ENCODE measurements at regions not wholly inside any gene's neighbourhood (a gene's known extent, or its start where the extent isn't known, plus 50 kb on each side); places are given as distances from the start of the nearest gene placed in this dataset.

DNA sequence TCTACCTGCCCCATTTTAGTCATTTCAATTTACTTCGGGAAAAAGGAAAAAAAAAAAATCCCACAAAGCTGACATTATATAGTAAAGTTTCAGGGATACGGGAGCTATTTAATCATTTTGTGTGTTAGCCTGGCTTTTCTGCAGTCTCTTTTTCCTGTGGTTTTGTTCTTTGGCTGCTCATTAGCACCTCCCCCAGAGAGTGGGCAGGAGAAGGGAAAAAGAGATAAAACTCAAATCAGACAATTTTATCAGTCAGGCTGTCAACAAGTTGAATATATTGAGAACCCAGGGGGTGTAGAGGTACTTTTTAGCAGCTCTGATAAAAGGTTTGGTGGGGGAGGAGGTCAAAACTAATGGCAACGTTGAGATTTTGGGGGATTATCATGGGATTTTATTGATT lies 559.0 kb upstream of the PSMD7 start:
- no peak for DNase-seq

DNA sequence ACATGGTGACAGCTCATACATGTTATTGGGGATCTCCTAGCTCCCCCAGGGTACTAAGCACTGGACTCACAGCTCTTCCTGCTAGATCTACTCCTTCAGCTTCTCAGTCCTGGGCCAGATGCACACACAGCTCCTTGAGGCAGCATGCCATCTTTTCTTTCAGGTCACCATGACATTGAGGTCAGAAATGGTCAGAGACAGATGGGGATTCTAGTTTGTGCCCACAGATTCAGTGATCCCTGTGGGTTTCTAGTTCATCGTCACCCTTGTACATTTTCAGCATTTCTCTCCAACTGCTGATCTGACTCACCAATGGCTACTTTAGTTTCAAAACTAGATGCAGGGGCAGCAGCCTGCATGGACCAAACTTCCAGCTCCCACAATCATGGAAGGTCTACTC lies 560.7 kb upstream of the PSMD7 start:
- no peak for DNase-seq

DNA sequence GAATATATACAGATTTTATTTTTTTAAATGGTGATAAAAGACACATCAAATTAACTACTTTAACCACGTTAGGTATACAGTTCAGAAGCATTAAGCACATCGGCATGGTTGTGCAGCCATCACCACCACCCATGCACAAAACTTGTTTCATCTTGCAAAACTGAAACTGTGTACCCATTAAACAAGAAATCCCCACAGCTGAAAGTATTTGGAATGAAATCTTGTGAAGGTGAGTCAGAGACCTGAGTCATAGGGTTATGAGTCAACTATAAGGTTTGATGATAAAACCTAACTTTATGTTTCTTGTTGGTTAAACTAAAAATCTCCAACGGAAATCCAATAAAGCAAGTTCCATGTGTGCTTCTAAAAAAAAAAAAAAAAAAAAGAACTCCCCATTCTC lies 561.6 kb upstream of the PSMD7 start:
- DNase-seq = no peak

DNA sequence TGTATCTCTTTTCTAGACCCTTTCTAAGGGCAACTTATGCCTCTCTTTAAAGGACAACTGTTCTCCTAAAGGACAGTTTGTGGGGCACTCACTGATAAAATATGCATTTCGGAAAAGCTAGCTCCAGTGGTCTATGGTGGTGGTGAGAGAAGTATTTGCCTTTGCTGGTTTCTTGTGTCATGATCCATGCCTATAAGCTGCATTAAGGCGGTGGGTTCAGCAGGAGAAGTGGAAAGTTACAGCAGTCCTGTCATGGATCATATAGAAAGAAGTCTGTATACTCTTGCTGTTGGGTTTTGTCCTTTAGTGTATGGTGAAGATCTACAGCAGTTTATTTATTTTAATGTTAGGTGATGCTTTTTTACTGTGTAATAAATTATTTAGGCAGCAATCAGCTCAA lies 563.9 kb upstream of the PSMD7 start:
- no peak for DNase-seq

DNA sequence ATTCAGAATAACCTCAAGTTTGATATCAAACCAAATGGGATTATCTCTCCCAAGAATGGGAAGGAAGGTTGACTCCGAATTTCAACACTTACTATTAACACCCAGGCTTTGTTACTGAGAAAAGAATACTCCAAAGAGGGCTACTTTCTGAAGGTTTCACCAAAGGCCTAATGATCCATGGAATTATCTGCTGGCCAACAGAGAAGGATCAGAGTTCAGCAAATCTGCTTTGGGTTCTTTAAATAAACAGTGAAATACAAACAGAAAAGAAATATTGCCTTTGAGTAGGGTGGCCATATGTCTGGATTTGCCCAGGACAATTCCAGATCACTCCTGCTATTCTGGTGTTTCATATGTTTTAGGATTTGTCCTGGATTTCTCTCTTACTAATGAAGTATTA lies 564.5 kb upstream of the PSMD7 start:
- DNase-seq = no peak

DNA sequence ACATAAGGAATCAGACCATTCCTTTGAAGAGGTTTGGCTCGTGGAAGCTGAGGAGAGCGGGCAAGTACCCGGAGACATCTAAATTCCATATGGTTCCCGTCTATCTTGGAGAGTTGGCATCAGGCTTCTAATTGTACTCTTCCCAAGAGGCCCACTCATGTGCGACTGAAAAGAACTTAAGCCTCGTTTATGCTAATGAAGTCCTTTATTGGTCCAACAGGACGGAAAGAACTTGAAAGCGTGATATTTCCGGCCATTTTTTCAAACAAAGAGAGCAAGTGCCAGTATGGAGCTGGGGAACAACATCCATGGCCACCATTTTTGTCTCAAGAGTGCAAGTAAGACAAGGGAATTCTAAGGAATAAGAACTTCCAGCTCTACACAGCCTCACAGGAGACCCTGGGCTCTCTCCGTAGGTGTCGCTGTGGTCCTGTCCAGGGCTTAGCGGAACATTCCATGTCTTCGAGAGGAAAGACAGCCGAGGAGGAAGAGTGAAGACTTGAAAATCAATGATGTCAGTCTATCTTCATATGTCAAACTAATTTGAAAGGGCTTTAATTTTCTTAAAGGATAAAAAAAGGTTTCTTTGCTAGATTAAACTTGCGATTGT lies 566.0 kb upstream of the PSMD7 start:
- no peak for DNase-seq

DNA sequence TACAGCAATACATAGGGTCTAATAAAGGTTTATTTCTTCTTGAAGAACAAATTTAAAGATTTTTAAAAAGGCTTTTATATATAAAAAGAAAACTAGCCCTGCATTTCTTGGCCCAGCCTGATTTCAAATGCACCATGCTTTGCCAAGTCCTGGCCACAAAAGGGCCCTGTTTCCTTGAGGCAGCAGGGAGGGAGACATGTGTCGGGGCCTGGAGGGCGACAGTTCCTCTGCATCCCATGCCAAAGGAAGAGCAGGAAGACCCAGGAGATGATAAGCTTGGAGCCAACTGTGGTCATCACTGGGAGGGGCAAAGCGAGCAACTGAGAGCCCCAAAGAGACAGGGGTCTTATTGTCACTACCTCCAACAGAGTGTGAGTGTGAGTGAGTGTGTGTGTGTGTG lies 571.5 kb upstream of the PSMD7 start:
- no peak for DNase-seq

DNA sequence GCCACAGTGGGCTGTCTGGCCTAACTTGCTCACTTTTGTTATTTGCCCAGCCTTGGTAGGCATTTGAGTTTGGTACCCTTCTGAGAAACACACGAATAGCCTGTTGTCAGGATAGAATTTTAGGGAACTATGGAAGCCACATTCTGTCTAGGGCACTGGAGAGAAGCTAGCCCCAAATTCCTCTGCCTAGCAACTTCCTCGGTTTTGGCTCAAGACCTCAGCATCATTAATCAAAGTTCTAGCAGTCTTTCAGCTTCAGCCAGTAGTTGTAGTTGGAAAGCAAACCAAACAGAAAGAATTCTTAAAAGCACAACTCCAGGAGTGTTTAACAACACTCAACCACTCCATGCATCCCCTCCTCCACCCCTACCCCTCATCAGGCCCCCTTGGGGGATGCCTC lies 572.1 kb upstream of the PSMD7 start:
- DNase-seq = no peak

DNA sequence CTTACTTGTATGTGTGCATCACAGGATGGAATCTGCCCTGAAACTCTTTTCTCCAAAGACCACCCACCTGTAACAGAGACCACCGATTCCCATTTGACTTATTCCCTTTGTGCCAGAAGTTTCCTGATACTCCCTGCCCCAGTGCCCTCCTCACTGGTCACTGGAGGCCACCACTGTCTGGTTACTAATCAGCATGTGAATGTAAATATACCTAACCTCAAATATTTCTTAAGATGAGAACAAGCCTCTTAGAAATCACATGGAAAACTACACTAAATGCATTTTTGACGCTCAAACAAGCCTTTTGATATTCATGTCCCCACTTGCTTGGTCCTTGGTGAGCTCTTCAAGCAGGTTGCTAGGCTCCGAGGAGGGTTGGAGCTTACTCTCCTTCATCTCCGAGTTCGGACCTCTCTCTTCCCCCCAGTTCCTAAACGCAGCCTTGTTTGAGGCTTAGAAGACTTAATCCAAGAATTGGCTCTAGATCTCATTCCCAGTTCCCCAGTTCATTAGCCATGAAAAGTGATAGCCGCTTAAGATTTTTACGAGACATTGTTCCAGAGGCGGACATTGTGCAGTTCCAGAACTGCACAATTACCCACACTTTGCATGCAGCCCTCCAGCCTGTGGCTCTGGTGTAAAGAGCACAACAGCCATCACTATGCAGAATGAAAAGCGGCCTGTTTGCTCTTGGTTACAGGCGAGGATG lies 579.2 kb upstream of the PSMD7 start:
- DNase-seq = no peak

DNA sequence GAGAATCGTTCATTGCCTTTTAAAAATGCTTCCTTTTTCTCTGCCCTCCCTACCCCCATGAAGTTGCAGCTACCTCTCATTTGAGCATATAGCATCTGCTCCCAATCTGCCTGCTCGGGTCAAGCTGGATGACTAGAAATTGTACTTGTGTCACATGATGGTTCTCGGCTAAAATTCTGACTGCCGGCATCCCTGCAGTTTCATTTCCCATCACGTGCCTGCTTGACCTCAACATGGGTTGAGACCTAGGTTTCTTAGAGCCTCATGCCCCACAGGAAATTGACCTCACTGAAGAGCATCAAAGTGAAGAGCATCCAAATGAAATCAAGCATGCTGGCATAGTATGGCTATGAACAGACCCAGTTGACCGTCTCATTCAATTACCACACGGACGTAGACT lies 581.6 kb upstream of the PSMD7 start:
- no peak for DNase-seq

DNA sequence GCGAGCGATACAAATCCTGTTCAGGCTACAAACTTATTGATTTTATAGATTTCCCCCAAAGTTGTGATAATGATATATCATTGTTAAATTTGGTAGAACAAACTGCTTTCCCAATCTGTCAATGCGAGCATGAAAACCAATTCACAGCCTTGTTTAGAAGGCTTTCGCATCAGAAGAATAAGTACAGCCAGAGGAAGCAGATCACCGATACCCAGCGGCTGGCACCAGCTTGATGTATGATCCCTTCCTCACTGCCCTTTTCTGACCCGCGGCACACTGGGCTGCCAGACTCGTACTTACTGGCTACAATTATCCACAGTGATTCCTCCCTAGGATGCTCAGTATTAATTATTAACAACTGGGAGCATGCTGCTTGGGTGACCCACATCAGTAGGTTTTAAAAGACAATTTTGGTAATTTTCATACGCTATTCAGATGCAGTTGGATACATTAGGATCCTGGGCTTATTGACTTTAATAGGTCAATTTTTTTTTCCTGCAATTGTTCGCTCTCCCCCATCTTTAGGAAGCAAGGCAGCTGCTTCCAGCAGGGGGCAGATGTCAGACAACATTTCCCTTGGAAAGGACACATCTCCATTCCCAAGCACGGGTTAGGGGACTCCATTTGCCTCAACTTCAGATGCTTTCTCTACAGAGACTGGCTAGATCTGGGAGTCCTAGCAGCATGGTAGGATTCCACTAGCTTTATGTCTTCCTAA lies 582.7 kb upstream of the PSMD7 start:
- DNase-seq = peak; percentile 24

DNA sequence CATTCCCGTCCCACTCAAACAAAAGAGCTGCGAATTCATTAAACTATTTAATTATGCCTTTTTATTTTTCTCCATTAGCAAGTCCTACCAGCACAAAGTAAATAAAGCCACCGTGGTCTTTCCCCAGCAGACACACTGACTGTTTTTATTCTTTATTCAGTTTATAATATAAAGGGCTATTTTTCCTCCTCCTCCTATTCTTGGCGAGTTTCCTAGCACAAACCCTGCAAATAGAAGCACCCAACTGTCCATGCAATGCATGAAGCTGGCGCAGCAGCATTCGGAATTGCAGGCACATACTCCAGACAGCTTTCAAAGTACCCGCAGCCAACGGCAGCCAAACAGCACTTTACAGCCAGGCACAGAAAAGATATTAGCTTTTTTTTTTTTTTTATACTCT lies 583.4 kb upstream of the PSMD7 start:
- DNase-seq = no peak

DNA sequence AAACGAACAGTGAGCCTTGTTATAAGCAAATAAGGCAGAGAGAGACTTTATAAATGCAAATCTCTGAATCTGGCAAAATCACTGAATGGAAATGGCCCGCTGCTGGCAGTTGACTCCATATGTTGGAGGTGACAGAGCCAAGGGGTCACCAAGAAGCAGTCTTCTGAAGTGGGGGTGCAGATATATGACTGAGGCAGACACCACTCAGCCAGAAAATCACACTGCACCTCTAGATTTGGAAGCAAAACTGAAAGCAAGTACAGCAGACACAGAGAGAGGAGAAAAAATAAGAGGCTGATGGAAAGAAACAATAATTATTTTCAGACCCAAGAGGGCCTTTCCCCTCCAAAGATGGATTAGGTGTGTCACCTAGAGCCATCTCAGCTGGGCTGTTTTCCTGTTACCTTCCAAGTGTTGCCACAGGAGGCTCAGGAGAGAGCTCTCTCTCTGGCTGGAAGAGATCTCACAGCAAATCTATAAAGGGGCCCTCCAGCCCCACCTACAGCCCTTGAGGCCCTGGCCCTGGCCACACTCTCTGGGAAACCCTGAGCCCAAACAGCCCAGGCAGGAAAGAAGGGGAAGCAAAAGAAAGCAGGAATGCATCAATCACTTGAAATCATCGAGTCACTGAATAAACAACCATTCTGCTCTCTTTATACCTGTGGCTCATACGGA lies 585.1 kb upstream of the PSMD7 start:
- DNase-seq = no peak

DNA sequence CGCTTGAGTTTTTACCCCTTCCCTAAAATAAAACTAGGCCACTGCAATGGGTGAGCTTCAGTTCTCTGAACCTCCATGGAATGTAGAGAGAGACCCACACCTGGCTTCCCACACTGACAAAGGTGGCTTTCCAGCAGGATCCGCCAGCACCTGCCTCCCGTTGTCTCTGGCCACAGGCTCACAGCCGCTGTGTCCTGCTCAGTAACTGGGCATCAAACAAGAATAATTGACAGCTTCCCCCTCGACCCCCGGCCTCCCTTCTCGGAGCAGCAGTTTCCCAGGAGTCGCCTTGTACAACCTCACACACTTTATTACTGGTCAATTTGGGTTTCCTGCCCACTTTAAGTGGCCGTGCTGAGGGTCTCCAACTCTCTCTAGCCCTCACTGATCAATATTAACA lies 586.1 kb upstream of the PSMD7 start:
- DNase-seq = no peak

DNA sequence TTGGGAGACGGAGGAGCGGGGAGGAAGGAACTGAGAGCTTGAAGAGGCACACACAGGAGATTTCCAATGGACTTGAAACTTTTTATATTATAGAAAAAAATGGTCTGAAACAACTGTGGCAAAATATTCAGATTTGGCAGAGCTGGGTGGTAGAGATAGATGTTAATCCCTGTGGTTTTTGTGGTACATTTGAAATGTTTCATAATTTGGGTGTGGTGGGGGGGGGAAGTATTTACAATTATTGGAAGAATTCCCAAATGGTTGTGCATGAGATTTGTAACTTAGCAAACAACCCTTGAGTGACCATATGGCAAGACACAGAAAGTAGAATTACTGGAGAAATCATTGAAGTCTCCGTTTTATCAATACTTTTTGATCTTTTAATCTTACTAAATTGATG lies 588.8 kb upstream of the PSMD7 start:
- DNase-seq = no peak

DNA sequence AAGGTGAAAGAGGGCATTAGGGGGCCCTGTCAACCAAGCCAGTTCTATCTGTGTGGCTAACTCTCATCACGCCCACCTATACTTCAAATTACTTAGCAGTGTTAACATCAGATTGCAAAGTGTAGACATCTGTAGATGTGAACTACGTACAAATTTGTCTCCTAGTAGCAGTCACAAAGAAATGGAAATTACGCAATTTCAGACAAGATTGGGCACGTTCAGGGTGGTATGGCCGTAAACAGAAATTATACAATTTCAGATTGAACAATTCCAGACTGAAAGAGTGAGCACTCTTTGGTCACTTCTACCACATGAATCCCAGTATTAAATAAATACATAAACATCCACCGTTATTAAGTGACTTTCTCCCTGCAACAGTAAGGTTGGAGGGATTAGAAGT lies 592.7 kb upstream of the PSMD7 start:
- DNase-seq = no peak

DNA sequence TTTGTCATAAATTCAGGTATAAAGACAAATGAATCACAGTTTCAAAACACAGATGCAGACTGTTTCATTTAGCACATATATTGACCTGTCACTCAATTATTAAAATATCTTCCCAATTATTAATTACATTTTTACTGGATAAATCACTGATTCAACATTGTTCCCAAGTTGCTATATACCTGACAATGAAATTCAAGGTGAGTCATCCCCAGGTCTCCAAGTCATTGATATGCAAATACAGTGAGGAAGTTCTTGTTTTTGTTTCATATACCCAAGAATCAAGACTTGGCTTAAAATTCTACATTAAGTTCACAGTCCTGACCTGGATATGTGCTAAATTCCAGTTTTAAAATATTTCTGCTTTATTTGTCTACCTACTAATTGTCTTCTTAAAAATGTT lies 599.3 kb upstream of the PSMD7 start:
- no peak for DNase-seq

DNA sequence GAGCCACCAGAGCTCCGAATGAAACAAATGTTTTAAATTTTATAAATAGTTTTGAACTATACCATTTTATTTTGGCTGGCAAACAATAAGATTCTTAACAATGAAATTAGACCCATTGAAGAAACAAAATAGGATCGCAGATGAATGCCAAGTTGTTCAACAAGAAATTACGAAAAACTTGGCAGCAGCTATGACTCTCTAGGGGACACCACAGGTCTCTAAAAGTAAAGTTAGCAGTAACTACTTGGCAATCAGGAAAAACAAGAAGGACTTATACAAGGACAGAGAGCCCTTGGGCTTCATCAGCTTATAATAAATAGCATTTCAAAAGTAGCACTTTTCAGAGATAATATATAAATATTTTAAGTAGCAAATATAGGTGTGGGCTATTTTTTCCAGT lies 603.8 kb upstream of the PSMD7 start:
- no peak for DNase-seq

DNA sequence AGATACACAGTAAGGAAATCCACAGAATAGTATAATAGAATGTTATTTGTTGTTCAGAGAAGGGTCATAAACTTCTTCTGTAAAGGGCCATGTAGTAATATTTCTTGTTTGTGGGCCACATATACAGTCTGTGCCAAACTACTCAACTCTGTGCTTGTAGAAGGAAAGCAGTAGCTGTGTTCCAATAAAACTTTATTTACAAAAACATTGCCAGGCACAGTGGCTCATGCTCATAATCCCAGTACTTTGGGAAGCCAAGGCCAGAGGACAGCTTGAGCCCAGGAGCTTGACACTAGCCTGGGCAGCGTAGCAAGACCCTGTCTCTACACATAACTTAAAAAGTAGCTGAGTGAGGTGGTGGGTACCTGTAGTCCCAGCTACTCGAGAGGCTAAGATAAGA lies 612.8 kb upstream of the PSMD7 start:
- DNase-seq = no peak

DNA sequence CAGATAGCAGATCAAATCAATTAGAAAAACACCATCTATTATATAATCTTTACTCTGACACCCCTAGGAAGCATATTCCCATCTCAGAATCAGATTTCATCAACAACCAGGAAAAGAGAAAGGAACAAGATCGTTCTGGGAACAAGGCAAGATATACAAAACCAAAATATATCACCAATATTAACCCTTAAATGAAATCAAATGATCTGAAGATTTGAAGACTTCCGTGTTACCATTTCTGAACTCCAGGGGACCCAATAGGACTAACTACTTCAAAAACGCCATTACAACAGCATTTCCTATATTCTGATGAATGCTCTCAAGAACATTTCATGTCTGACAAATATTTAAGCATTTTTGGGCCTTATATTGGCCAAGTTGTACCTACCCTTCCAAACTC lies 624.2 kb upstream of the ZFHX3 start:
- no peak for DNase-seq

DNA sequence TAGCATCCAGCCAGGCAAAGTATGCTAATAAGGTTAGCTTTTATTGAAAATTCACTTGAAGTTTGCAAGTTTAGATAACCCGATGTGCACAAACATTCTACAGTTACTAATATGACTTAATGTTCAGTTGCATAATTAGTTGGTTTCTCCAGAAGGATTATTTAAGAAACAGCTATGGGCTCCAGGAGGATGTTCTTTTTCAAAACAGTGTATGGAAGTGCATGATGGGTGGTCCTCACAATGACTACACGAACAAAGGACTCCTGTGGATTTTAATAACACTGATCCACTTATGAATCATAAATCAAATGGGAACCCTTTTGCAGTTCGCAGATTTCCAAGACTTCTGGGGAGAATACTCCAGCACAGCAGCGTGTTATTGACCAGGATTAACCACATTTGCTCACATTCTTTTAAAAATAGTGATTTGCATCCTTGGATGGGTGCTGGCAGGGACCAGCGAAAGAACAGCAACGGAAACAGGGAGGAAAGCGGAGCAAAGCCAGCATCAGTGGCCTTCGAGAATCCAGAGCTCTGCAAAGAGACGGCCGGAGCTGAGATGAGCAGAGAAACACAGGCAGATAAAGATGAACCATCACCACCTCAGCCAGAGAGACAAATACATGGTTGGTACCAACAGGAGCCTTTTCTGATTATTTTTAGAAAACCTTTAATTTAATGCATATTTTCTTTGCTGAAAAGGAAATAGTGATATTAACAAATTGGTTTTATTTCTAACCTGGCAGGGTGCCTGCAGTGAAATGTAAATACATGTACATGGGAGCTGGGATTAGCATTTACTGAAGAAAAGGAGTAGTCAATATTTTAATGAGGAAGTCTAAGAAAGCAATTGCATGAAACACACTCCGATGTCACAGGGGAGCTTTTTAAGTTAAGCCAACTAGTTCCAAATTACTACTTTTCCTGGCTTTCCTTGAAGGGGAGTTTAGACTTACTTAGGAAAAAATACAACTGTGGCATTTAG lies 623.2 kb upstream of the ZFHX3 start:
- no peak for DNase-seq

DNA sequence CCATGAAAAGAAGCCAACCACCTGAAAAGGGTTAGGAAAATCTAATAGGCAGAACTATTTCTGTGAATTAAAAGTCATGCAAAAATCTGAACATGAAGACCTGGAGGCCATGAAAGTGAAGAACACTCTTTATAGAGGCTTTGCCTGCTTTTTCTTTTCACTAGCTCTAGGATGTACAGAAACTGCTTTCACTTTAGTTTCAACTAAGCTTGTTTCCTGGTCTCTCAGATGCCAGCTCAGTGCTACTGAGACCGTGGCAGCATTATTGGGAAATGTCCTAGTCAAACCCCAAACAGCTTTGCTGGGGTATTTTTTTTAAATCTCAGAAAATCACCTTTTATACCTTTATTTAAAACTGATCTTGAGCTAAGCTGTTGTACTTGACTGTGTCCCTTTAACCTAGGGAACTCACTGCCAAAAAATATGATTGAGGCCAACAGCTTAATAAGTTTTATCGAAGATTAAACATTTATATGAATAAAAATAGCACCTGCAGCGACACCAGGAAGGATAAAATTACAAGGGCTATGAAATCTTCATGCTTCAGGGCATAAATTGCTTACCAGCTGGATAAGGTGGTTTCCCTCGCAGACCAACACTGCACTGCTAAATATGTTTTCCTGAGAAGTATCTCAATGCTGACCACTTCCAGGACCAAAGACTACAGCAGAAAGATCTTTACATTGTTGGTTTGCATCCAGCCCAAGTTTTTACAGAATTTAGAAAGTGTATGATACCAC lies 621.8 kb upstream of the ZFHX3 start:
- no peak for DNase-seq

Data from stimulated activated CD8-positive, alpha-beta memory T cell treated with anti-CD3 and anti-CD28 coated beads, Interleukin-4, amount 100 ng/mL, for 48 hours (primary cell).